ENCODE measurements at regions not wholly inside any gene's neighbourhood (a gene's known extent, or its start where the extent isn't known, plus 50 kb on each side); places are given as distances from the start of the nearest gene placed in this dataset.

GRCh38 chr14:81931828-81932227 lies 398.2 kb upstream of the SEL1L start:
- Histone ChIP-seq H3K36me3 (no peaks in the 10 kb centered on the region), H3K27me3 (no peaks in the 10 kb centered on the region), H3K9me3 (no peaks in the 10 kb centered on the region), H3K9ac (ENCODE audit: low read depth in 2 of 2, low read length in 2 of 2) (no peak overlapping the region), H3K27ac (no peak overlapping the region), H3K4me3 (no peak overlapping the region), H3K4me1 (no peaks in the 10 kb centered on the region)
- no peak for TF ChIP-seq CTCF (IDR thresholded peaks at IDR 0.05)
- DNase-seq = no peak
- intact Hi-C loops (cut with DNase I) = no loop called here

GRCh38 chr14:81936348-81936747 lies 402.7 kb upstream of the SEL1L start:
- intact Hi-C loops (cut with DNase I) = no loop called here
- H3K9me3 ChIP-seq = no peaks in the 10 kb centered on the region
- no peaks in the 10 kb centered on the region for H3K27me3 ChIP-seq
- no peak overlapping the region for H3K9ac ChIP-seq (ENCODE audit: low read depth in 2 of 2, low read length in 2 of 2)
- no peaks in the 10 kb centered on the region for H3K36me3 ChIP-seq
- TF ChIP-seq CTCF (IDR thresholded peaks at IDR 0.05) = no peak
- H3K4me1 ChIP-seq = no peaks in the 10 kb centered on the region
- DNase-seq = no peak
- no peak overlapping the region for H3K4me3 ChIP-seq
- no peak overlapping the region for H3K27ac ChIP-seq

GRCh38 chr14:81936902-81937301 lies 403.2 kb upstream of the SEL1L start:
- H3K9ac ChIP-seq (ENCODE audit: low read depth in 2 of 2, low read length in 2 of 2) = no peak overlapping the region
- no peak for DNase-seq
- TF ChIP-seq CTCF (IDR thresholded peaks at IDR 0.05) = no peak
- no peak overlapping the region for H3K4me3 ChIP-seq
- intact Hi-C loops (cut with DNase I) = no loop called here
- no peaks in the 10 kb centered on the region for H3K4me1 ChIP-seq
- H3K9me3 ChIP-seq = no peaks in the 10 kb centered on the region
- no peaks in the 10 kb centered on the region for H3K27me3 ChIP-seq
- H3K36me3 ChIP-seq = no peaks in the 10 kb centered on the region
- H3K27ac ChIP-seq = no peak overlapping the region

- TF ChIP-seq CTCF (IDR thresholded peaks at IDR 0.05) = no peak
- H3K27ac ChIP-seq = no peak overlapping the region
- no peaks in the 10 kb centered on the region for H3K36me3 ChIP-seq
- H3K9ac ChIP-seq (ENCODE audit: low read depth in 2 of 2, low read length in 2 of 2) = no peak overlapping the region
- DNase-seq = no peak
- no peaks in the 10 kb centered on the region for H3K4me1 ChIP-seq
- H3K9me3 ChIP-seq = no peaks in the 10 kb centered on the region
- H3K4me3 ChIP-seq = no peak overlapping the region
- H3K27me3 ChIP-seq = no peaks in the 10 kb centered on the region
- intact Hi-C loops (cut with DNase I) = no loop called here
Measured at GRCh38 chr14:81938341-81938740, 404.7 kb upstream of the SEL1L start.

- Histone ChIP-seq H3K27ac (no peak overlapping the region), H3K9ac (ENCODE audit: low read depth in 2 of 2, low read length in 2 of 2) (no peak overlapping the region), H3K4me3 (no peak overlapping the region), H3K9me3 (peaks cover 3% of the 10 kb centered on the region), H3K27me3 (no peaks in the 10 kb centered on the region), H3K4me1 (no peaks in the 10 kb centered on the region), H3K36me3 (no peaks in the 10 kb centered on the region)
- TF ChIP-seq CTCF (IDR thresholded peaks at IDR 0.05) = no peak
- DNase-seq = no peak
- intact Hi-C loops (cut with DNase I) = no loop called here
Measured at GRCh38 chr14:81940651-81941050, 407.0 kb upstream of the SEL1L start.

GRCh38 chr14:81942071-81942470 lies 408.4 kb upstream of the SEL1L start:
- peaks cover 3% of the 10 kb centered on the region for H3K9me3 ChIP-seq
- no peaks in the 10 kb centered on the region for H3K27me3 ChIP-seq
- no peak overlapping the region for H3K9ac ChIP-seq (ENCODE audit: low read depth in 2 of 2, low read length in 2 of 2)
- H3K27ac ChIP-seq = no peak overlapping the region
- no peaks in the 10 kb centered on the region for H3K4me1 ChIP-seq
- intact Hi-C loops (cut with DNase I) = no loop called here
- DNase-seq = no peak
- TF ChIP-seq CTCF (IDR thresholded peaks at IDR 0.05) = no peak
- H3K36me3 ChIP-seq = no peaks in the 10 kb centered on the region
- H3K4me3 ChIP-seq = no peak overlapping the region
